ENCODE measurements at regions not wholly inside any gene's neighbourhood (a gene's known extent, or its start where the extent isn't known, plus 50 kb on each side); places are given as distances from the start of the nearest gene placed in this dataset.

DNA sequence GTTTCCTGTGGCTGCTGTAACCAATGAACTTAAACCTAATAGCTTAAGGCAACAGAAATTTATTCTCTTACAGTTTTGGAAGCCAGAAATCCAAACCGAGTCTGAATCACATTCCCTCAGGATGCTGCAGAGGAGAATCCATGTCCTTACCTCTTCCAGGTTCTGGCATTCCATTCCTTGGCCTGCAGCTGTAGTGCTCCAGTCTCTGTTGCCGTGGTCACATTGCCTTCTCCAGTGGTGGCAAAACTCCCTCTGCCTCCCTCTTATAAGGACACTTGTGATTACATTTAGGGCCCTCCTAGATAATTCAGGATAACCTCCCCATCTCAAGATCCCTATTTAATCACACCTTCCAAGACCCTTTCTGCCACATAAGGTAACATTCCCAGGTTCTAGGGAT lies 88.7 kb upstream of the SHB start:
- DNase-seq (ENCODE audit: low spot score) (no peak), ATAC-seq (no peak)
- H3K4me3 ChIP-seq = no peak overlapping the region
- no peaks in the 10 kb centered on the region for H3K9me3 Mint-ChIP-seq
- no peaks in the 10 kb centered on the region for H3K4me1 ChIP-seq (ENCODE audit: insufficient read depth)
- no peaks in the 10 kb centered on the region for H3K9me2 ChIP-seq (ENCODE audit: insufficient read depth)
- H3K4me3 Mint-ChIP-seq = no peak overlapping the region
- TF ChIP-seq, protein P1, sequence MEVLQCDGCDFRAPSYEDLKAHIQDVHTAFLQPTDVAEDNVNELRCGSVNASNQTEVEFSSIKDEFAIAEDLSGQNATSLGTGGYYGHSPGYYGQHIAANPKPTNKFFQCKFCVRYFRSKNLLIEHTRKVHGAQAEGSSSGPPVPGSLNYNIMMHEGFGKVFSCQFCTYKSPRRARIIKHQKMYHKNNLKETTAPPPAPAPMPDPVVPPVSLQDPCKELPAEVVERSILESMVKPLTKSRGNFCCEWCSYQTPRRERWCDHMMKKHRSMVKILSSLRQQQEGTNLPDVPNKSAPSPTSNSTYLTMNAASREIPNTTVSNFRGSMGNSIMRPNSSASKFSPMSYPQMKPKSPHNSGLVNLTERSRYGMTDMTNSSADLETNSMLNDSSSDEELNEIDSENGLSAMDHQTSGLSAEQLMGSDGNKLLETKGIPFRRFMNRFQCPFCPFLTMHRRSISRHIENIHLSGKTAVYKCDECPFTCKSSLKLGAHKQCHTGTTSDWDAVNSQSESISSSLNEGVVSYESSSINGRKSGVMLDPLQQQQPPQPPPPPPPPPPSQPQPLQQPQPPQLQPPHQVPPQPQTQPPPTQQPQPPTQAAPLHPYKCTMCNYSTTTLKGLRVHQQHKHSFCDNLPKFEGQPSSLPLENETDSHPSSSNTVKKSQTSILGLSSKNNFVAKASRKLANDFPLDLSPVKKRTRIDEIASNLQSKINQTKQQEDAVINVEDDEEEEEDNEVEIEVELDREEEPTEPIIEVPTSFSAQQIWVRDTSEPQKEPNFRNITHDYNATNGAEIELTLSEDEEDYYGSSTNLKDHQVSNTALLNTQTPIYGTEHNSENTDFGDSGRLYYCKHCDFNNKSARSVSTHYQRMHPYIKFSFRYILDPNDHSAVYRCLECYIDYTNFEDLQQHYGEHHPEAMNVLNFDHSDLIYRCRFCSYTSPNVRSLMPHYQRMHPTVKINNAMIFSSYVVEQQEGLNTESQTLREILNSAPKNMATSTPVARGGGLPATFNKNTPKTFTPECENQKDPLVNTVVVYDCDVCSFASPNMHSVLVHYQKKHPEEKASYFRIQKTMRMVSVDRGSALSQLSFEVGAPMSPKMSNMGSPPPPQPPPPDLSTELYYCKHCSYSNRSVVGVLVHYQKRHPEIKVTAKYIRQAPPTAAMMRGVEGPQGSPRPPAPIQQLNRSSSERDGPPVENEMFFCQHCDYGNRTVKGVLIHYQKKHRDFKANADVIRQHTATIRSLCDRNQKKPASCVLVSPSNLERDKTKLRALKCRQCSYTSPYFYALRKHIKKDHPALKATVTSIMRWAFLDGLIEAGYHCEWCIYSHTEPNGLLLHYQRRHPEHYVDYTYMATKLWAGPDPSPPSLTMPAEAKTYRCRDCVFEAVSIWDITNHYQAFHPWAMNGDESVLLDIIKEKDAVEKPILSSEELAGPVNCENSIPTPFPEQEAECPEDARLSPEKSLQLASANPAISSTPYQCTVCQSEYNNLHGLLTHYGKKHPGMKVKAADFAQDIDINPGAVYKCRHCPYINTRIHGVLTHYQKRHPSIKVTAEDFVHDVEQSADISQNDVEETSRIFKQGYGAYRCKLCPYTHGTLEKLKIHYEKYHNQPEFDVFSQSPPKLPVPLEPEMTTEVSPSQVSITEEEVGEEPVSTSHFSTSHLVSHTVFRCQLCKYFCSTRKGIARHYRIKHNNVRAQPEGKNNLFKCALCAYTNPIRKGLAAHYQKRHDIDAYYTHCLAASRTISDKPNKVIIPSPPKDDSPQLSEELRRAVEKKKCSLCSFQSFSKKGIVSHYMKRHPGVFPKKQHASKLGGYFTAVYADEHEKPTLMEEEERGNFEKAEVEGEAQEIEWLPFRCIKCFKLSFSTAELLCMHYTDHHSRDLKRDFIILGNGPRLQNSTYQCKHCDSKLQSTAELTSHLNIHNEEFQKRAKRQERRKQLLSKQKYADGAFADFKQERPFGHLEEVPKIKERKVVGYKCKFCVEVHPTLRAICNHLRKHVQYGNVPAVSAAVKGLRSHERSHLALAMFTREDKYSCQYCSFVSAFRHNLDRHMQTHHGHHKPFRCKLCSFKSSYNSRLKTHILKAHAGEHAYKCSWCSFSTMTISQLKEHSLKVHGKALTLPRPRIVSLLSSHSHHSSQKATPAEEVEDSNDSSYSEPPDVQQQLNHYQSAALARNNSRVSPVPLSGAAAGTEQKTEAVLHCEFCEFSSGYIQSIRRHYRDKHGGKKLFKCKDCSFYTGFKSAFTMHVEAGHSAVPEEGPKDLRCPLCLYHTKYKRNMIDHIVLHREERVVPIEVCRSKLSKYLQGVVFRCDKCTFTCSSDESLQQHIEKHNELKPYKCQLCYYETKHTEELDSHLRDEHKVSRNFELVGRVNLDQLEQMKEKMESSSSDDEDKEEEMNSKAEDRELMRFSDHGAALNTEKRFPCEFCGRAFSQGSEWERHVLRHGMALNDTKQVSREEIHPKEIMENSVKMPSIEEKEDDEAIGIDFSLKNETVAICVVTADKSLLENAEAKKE (CRISPR knock-in tag; IDR thresholded peaks at IDR 0.05) = no peak
- TF ChIP-seq EZH2phosphoT487 (IDR thresholded peaks at IDR 0.05; ENCODE audit: unreplicated experiment) (no peak), ZNF331 (CRISPR knock-in tag; IDR thresholded peaks at IDR 0.05; ENCODE audit: low read depth) (no peak), STAT1 (IDR thresholded peaks at IDR 0.05; ENCODE audit: unreplicated experiment) (no peak), POLR2AphosphoS5 (IDR thresholded peaks at IDR 0.05; ENCODE audit: low read depth) (no peak), CREB1 (CRISPR knock-in tag; IDR thresholded peaks at IDR 0.05; ENCODE audit: low read depth) (no peak)
- TF ChIP-seq, protein P2, sequence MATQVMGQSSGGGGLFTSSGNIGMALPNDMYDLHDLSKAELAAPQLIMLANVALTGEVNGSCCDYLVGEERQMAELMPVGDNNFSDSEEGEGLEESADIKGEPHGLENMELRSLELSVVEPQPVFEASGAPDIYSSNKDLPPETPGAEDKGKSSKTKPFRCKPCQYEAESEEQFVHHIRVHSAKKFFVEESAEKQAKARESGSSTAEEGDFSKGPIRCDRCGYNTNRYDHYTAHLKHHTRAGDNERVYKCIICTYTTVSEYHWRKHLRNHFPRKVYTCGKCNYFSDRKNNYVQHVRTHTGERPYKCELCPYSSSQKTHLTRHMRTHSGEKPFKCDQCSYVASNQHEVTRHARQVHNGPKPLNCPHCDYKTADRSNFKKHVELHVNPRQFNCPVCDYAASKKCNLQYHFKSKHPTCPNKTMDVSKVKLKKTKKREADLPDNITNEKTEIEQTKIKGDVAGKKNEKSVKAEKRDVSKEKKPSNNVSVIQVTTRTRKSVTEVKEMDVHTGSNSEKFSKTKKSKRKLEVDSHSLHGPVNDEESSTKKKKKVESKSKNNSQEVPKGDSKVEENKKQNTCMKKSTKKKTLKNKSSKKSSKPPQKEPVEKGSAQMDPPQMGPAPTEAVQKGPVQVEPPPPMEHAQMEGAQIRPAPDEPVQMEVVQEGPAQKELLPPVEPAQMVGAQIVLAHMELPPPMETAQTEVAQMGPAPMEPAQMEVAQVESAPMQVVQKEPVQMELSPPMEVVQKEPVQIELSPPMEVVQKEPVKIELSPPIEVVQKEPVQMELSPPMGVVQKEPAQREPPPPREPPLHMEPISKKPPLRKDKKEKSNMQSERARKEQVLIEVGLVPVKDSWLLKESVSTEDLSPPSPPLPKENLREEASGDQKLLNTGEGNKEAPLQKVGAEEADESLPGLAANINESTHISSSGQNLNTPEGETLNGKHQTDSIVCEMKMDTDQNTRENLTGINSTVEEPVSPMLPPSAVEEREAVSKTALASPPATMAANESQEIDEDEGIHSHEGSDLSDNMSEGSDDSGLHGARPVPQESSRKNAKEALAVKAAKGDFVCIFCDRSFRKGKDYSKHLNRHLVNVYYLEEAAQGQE (IDR thresholded peaks at IDR 0.05; ENCODE audit: unreplicated experiment) = no peak
- H3K36me3 Mint-ChIP-seq (ENCODE audit: low read depth) = no peaks in the 10 kb centered on the region
- H3F3A ChIP-seq (replicated peaks; ENCODE audit: low read depth) = no peaks in the 10 kb centered on the region
- no peak overlapping the region for H3K27ac ChIP-seq (ENCODE audit: low read depth)
- H3K4me2 ChIP-seq = no peak overlapping the region
- no peaks in the 10 kb centered on the region for H4K20me1 ChIP-seq (replicated peaks; ENCODE audit: insufficient read depth)
- peaks cover 5% of the 10 kb centered on the region for H3K27me3 Mint-ChIP-seq (ENCODE audit: insufficient read depth, low read depth, poor library complexity)
- no peaks in the 10 kb centered on the region for H3K4me1 Mint-ChIP-seq
- H3K79me2 ChIP-seq (replicated peaks; ENCODE audit: insufficient read depth) = no peaks in the 10 kb centered on the region
- H3K27me3 ChIP-seq (ENCODE audit: insufficient read depth) = no peaks in the 10 kb centered on the region
- no peaks in the 10 kb centered on the region for H3K36me3 ChIP-seq (ENCODE audit: insufficient read depth)
- H3K27ac Mint-ChIP-seq = no peak overlapping the region
- H2AFZ ChIP-seq = no peak overlapping the region

Measured in GM23338 (cell line).